Endodermal cell (in vitro differentiated cells): ENCODE measurements at regions not wholly inside any gene's neighbourhood (a gene's known extent, or its start where the extent isn't known, plus 50 kb on each side); places are given as distances from the start of the nearest gene placed in this dataset.

Experiments used
- DNase-seq: peaks from one replicate; pipeline ENCODE4 v3.0.0-alpha.2; 2017
- H3K27ac ChIP-seq: 2 replicates; pipeline ENCODE4 v1.5.1; 2013; ENCODE audit warnings: mild to moderate bottlenecking, low read depth, low read length, moderate library complexity
- H3K27me3 ChIP-seq: 2 replicates; pipeline ENCODE4 v1.6.1; 2013; ENCODE audit warnings: mild to moderate bottlenecking, low read length, moderate library complexity; ENCODE audit not compliant: insufficient read depth, control insufficient read depth, poor library complexity, severe bottlenecking
- H3K36me3 ChIP-seq: 2 replicates; pipeline ENCODE4 v1.7.0; 2013; ENCODE audit warnings: mild to moderate bottlenecking, low read length, moderate library complexity; ENCODE audit not compliant: control insufficient read depth, insufficient read depth
- H3K4me1 ChIP-seq: one replicate; pipeline ENCODE4 v1.7.0; 2013; ENCODE audit warnings: low read length; ENCODE audit not compliant: control insufficient read depth, insufficient read depth
- H3K4me3 ChIP-seq: 2 replicates; pipeline ENCODE4 v1.5.1; 2013; ENCODE audit warnings: mild to moderate bottlenecking, low read length, moderate library complexity
- H3K9ac ChIP-seq: 2 replicates; pipeline ENCODE4 v1.6.1; 2013; ENCODE audit warnings: mild to moderate bottlenecking, low read length, moderate library complexity; ENCODE audit not compliant: poor library complexity, severe bottlenecking; ENCODE audit errors: extremely low read depth
- H3K9me3 ChIP-seq: 2 replicates; pipeline ENCODE4 v1.6.1; 2013; ENCODE audit warnings: mild to moderate bottlenecking, low read length, moderate library complexity; ENCODE audit not compliant: control insufficient read depth
- H3K27ac Mint-ChIP-seq: 2 replicates; pipeline ENCODE4 v1.8.0; 2020; ENCODE audit warnings: mixed read lengths
- H3K27me3 Mint-ChIP-seq: 2 replicates; pipeline ENCODE4 v1.8.0; 2021; ENCODE audit warnings: mild to moderate bottlenecking, mixed read lengths; ENCODE audit not compliant: insufficient read depth
- H3K36me3 Mint-ChIP-seq: 2 replicates; pipeline ENCODE4 v1.8.0; 2020; ENCODE audit warnings: low read depth, mixed read lengths
- H3K4me1 Mint-ChIP-seq: 2 replicates; pipeline ENCODE4 v1.8.0; 2020; ENCODE audit warnings: mixed read lengths
- H3K4me3 Mint-ChIP-seq: 2 replicates; pipeline ENCODE4 v1.8.0; 2020; ENCODE audit warnings: mild to moderate bottlenecking, moderate library complexity, mixed read lengths
- H3K9me3 Mint-ChIP-seq: 2 replicates; pipeline ENCODE4 v1.8.0; 2020; ENCODE audit warnings: mild to moderate bottlenecking, mixed read lengths
- WGBS, 2 experiments: methylation state at CpG; one replicate each; pipeline versions ENCODE4 v1.1.5 to v1.1.7; 2013; ENCODE audit warnings: missing lambda C conversion rate in 2 of 2, mixed read lengths in 1 of 2; ENCODE audit not compliant: insufficient coverage in 1 of 2, insufficient read length in 1 of 2; 5-methylcytosine and 5-hydroxymethylcytosine counted together
- TF ChIP-seq, protein P1 (sequence below): fragments of 200-600 bp; sonication (generic); conservative IDR thresholded peaks from 2 replicates; pipeline ENCODE4 v1.5.0; 2021; ENCODE audit warnings: antibody characterized with exemption, mild to moderate bottlenecking

GRCh38 chr19:31500197-31500830 is 151.1 kb upstream of the TSHZ3 start:
- H3K36me3 ChIP-seq = no peaks in the 10 kb centered on the region

DNA sequence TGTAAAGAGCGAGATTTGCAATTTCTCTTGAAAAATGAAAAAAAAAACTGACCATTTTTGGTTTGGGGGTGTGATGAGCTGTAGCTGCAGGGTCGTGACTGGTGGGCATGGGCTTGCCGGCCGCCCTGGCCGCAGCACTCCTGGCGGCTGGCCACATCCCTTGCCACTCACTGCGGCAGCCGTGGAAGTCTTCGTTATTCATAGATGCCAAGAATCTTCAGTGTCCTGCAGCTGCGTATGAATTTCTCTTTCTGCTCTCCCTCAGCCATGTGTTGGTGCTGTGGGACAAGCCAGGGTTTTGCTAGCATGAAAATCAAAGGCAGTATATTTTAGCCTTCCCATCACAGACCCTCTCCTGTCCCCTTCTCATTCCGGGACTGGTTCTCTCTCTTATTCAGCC is 151.7 kb upstream of the TSHZ3 start:
- Histone ChIP-seq H3K36me3 (no peaks in the 10 kb centered on the region), H3K9ac (no peak overlapping the region), H3K9me3 (no peaks in the 10 kb centered on the region), H3K4me3 (no peak overlapping the region), H3K27me3 (no peaks in the 10 kb centered on the region), H3K27ac (no peak overlapping the region), H3K4me1 (no peaks in the 10 kb centered on the region)
- peaks cover 9% of the 10 kb centered on the region for H3K27me3 Mint-ChIP-seq
- no peak overlapping the region for H3K4me3 Mint-ChIP-seq
- H3K27ac Mint-ChIP-seq = no peak overlapping the region
- WGBS, 2 experiments = 92 to 93% methylated on average over 11 of the region's 11 CpGs
- no peak for DNase-seq
- no peaks in the 10 kb centered on the region for H3K9me3 Mint-ChIP-seq
- TF ChIP-seq, protein P1, sequence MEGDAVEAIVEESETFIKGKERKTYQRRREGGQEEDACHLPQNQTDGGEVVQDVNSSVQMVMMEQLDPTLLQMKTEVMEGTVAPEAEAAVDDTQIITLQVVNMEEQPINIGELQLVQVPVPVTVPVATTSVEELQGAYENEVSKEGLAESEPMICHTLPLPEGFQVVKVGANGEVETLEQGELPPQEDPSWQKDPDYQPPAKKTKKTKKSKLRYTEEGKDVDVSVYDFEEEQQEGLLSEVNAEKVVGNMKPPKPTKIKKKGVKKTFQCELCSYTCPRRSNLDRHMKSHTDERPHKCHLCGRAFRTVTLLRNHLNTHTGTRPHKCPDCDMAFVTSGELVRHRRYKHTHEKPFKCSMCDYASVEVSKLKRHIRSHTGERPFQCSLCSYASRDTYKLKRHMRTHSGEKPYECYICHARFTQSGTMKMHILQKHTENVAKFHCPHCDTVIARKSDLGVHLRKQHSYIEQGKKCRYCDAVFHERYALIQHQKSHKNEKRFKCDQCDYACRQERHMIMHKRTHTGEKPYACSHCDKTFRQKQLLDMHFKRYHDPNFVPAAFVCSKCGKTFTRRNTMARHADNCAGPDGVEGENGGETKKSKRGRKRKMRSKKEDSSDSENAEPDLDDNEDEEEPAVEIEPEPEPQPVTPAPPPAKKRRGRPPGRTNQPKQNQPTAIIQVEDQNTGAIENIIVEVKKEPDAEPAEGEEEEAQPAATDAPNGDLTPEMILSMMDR = no peak
- no peaks in the 10 kb centered on the region for H3K4me1 Mint-ChIP-seq
- no peaks in the 10 kb centered on the region for H3K36me3 Mint-ChIP-seq

More at GRCh38 chr19:31500197-31500830, 151.1 kb upstream of the TSHZ3 start:
- no peaks in the 10 kb centered on the region for H3K36me3 Mint-ChIP-seq
- peaks cover 6% of the 10 kb centered on the region for H3K27me3 Mint-ChIP-seq
- Histone ChIP-seq H3K27me3 (no peaks in the 10 kb centered on the region), H3K27ac (no peak overlapping the region), H3K4me3 (no peak overlapping the region), H3K9me3 (no peaks in the 10 kb centered on the region), H3K9ac (no peak overlapping the region), H3K4me1 (no peaks in the 10 kb centered on the region)
- H3K9me3 Mint-ChIP-seq = no peaks in the 10 kb centered on the region
- no peaks in the 10 kb centered on the region for H3K4me1 Mint-ChIP-seq
- TF ChIP-seq, protein P1 = no peak
- DNase-seq = no peak
- 89 to 94% methylated on average over 7 to 8 of the region's 8 CpGs for WGBS, 2 experiments
- H3K27ac Mint-ChIP-seq = no peak overlapping the region
- no peak overlapping the region for H3K4me3 Mint-ChIP-seq

- Mint-ChIP-seq H3K4me1 (no peaks in the 10 kb centered on the region), H3K4me3 (no peak overlapping the region), H3K27ac (no peak overlapping the region), H3K9me3 (no peaks in the 10 kb centered on the region), H3K27me3 (peaks cover 9% of the 10 kb centered on the region), H3K36me3 (no peaks in the 10 kb centered on the region)
- no peaks in the 10 kb centered on the region for H3K4me1 ChIP-seq
- no peak overlapping the region for H3K9ac ChIP-seq
- H3K4me3 ChIP-seq = no peak overlapping the region
- no peaks in the 10 kb centered on the region for H3K27me3 ChIP-seq
- no peaks in the 10 kb centered on the region for H3K9me3 ChIP-seq
- H3K36me3 ChIP-seq = no peaks in the 10 kb centered on the region
- TF ChIP-seq, protein P1 = no peak
- H3K27ac ChIP-seq = no peak overlapping the region
- 80 to 93% methylated on average over 1 to 4 of the region's 4 CpGs for WGBS, 2 experiments
- no peak for DNase-seq
Observed at GRCh38 chr19:31501427-31502195, 152.4 kb upstream of the TSHZ3 start.
